ENCODE measurements at regions not wholly inside any gene's neighbourhood (a gene's known extent, or its start where the extent isn't known, plus 50 kb on each side); places are given as distances from the start of the nearest gene placed in this dataset.

DNA sequence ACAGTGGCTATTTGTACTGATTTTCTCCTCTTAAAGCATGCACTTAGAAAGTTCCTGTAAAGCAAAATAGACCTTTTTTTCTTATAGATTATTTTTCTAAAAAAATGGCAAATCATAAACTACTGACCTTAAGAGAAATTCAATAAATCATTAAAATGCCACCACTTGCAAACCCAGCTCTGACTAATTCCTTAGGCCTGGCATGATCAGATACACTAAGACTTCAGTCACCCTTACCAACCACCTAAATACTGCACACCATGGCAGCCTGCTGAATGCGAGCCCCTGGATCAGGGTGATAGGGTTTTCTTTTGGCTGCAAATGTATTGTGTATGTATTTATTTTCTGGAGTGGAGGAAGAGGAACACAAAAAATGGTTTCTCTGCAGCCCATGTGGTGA is 370.6 kb upstream of the TBL1XR1 start:
- no peaks in the 10 kb centered on the region for H3K9me3 ChIP-seq
- WGBS: 100% methylated on average over 1 of the region's 1 CpG
- intact Hi-C loops (cut with DNase I): no loop called here
- H3K4me1 ChIP-seq: peaks cover 0 to 15% (median 6%) of the 10 kb centered on the region in 4 donors
- no peaks in the 10 kb centered on the region for H3K36me3 ChIP-seq
- no peak for DNase-seq (ENCODE audit: extremely low spot score)
- H3K27ac ChIP-seq (replicated peaks in 1 of 4): no peak overlapping the region
- H3K4me3 ChIP-seq: no peak overlapping the region
- no peaks in the 10 kb centered on the region for H3K27me3 ChIP-seq
- TF ChIP-seq CTCF (IDR thresholded peaks at IDR 0.05) (no peak), POLR2AphosphoS5 (IDR thresholded peaks at IDR 0.05) (no peak), EP300 (IDR thresholded peaks at IDR 0.05) (no peak), POLR2A (IDR thresholded peaks at IDR 0.05; ENCODE audit: low read depth) (no peak)

- WGBS: 95% methylated on average over 4 of the region's 4 CpGs
- H3K36me3 ChIP-seq: no peaks in the 10 kb centered on the region
Observed at GRCh38 chr3:177569193-177569592, 371.9 kb upstream of the TBL1XR1 start.

GRCh38 chr3:177569875-177570657 is 372.8 kb upstream of the TBL1XR1 start:
- 68% methylated on average over 4 of the region's 4 CpGs for WGBS
- intact Hi-C loops (cut with DNase I): no loop called here

More at GRCh38 chr3:177569193-177569592, 371.9 kb upstream of the TBL1XR1 start:
- Histone ChIP-seq H3K4me3 (no peak overlapping the region), H3K27ac (replicated peaks in 1 of 4) (no peak overlapping the region), H3K9me3 (no peaks in the 10 kb centered on the region), H3K4me1 (peaks cover 0 to 16% (median 6%) of the 10 kb centered on the region in 4 donors), H3K27me3 (no peaks in the 10 kb centered on the region)
- intact Hi-C loops (cut with DNase I): no loop called here
- DNase-seq (ENCODE audit: extremely low spot score): no peak
- TF ChIP-seq POLR2AphosphoS5 (IDR thresholded peaks at IDR 0.05) (no peak), CTCF (IDR thresholded peaks at IDR 0.05) (no peak), POLR2A (IDR thresholded peaks at IDR 0.05; ENCODE audit: low read depth) (no peak), EP300 (IDR thresholded peaks at IDR 0.05) (no peak)

GRCh38 chr3:177571271-177571943 is 374.1 kb upstream of the TBL1XR1 start:
- Histone ChIP-seq H3K9me3 (no peaks in the 10 kb centered on the region), H3K4me1 (peaks cover 0 to 21% (median 6%) of the 10 kb centered on the region in 4 donors), H3K36me3 (no peaks in the 10 kb centered on the region), H3K27me3 (no peaks in the 10 kb centered on the region), H3K4me3 (no peak overlapping the region), H3K27ac (replicated peaks in 1 of 4) (no peak overlapping the region)
- WGBS: 100% methylated on average over 1 of the region's 1 CpG
- TF ChIP-seq POLR2AphosphoS5 (IDR thresholded peaks at IDR 0.05): peak in 1 of 2 donors; percentile 4
- no peak for TF ChIP-seq EP300 (IDR thresholded peaks at IDR 0.05)
- TF ChIP-seq POLR2A (IDR thresholded peaks at IDR 0.05; ENCODE audit: low read depth): no peak
- DNase-seq (ENCODE audit: extremely low spot score): no peak
- intact Hi-C loops (cut with DNase I): no loop called here

More at GRCh38 chr3:177569875-177570657, 372.8 kb upstream of the TBL1XR1 start:
- no peak for DNase-seq (ENCODE audit: extremely low spot score)
- Histone ChIP-seq H3K4me1 (peaks cover 0 to 21% (median 6%) of the 10 kb centered on the region in 4 donors), H3K27me3 (no peaks in the 10 kb centered on the region), H3K4me3 (no peak overlapping the region), H3K9me3 (no peaks in the 10 kb centered on the region), H3K27ac (replicated peaks in 1 of 4) (no peak overlapping the region), H3K36me3 (no peaks in the 10 kb centered on the region)
- TF ChIP-seq EP300 (IDR thresholded peaks at IDR 0.05) (no peak), POLR2A (IDR thresholded peaks at IDR 0.05; ENCODE audit: low read depth) (no peak), POLR2AphosphoS5 (IDR thresholded peaks at IDR 0.05) (no peak), CTCF (IDR thresholded peaks at IDR 0.05) (no peak)

DNA sequence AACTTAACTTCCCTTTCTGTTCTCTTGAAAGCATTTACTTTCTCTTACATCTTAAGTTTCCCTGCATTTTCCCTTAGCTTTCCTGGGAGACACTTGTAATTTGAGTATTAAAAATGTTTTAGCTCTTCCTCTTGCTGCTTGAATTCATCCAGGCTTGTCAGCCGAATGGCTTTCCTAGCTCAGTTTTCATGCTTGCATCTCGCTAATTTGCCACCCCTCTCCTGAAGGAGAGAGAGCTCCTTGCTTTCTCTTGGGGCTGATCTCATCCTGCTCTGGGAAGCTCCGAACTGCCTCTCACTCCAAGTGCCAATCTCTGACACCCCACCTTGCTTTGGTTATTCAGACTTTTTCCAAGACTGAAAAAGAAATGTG is 374.6 kb upstream of the TBL1XR1 start:
- intact Hi-C loops (cut with DNase I): no loop called here
- Histone ChIP-seq H3K9me3 (no peaks in the 10 kb centered on the region), H3K27me3 (no peaks in the 10 kb centered on the region), H3K36me3 (no peaks in the 10 kb centered on the region), H3K27ac (replicated peaks in 1 of 4) (peak overlapping the region in 1 of 4 donors; percentile 11), H3K4me1 (peaks cover 3 to 21% (median 6%) of the 10 kb centered on the region in 4 donors), H3K4me3 (no peak overlapping the region)
- TF ChIP-seq POLR2A (IDR thresholded peaks at IDR 0.05; ENCODE audit: low read depth): no peak
- TF ChIP-seq POLR2AphosphoS5 (IDR thresholded peaks at IDR 0.05): no peak
- TF ChIP-seq EP300 (IDR thresholded peaks at IDR 0.05): no peak
- TF ChIP-seq CTCF (IDR thresholded peaks at IDR 0.05): no peak
- 97% methylated on average over 3 of the region's 3 CpGs for WGBS
- no peak for DNase-seq (ENCODE audit: extremely low spot score)
